Activated CD4-positive, alpha-beta T cell treated with anti-CD3 and anti-CD28 coated beads, Interleukin-2, amount 10 ng/mL, durations not matched to agents 24 days and 14 days (primary cell): ENCODE measurements at regions not wholly inside any gene's neighbourhood (a gene's known extent, or its start where the extent isn't known, plus 50 kb on each side); places are given as distances from the start of the nearest gene placed in this dataset.

Experiments used
- DNase-seq: peaks from one replicate; pipeline ENCODE4 v3.0.0; 2022
- H3K27ac Mint-ChIP-seq: one replicate; pipeline ENCODE4 v1.8.0; 2022; ENCODE audit warnings: mild to moderate bottlenecking, mixed read lengths
- H3K27me3 Mint-ChIP-seq: one replicate; pipeline ENCODE4 v1.8.0; 2022; ENCODE audit warnings: mixed read lengths
- H3K36me3 Mint-ChIP-seq: one replicate; pipeline ENCODE4 v1.8.0; 2022; ENCODE audit warnings: low read depth, mild to moderate bottlenecking, mixed read lengths
- H3K4me1 Mint-ChIP-seq: one replicate; pipeline ENCODE4 v1.8.0; 2021; ENCODE audit warnings: mixed read lengths
- H3K4me3 Mint-ChIP-seq: one replicate; pipeline ENCODE4 v1.8.0; 2022; ENCODE audit warnings: mild to moderate bottlenecking, moderate library complexity, mixed read lengths
- H3K9me3 Mint-ChIP-seq: one replicate; pipeline ENCODE4 v1.8.0; 2021; ENCODE audit warnings: mixed read lengths
- intact Hi-C: fragments of 100-400 bp; cut with micrococcal nuclease; formaldehyde crosslinking; loops from one replicate; pipeline ENCODE4 v1.15.1; 2023

DNA sequence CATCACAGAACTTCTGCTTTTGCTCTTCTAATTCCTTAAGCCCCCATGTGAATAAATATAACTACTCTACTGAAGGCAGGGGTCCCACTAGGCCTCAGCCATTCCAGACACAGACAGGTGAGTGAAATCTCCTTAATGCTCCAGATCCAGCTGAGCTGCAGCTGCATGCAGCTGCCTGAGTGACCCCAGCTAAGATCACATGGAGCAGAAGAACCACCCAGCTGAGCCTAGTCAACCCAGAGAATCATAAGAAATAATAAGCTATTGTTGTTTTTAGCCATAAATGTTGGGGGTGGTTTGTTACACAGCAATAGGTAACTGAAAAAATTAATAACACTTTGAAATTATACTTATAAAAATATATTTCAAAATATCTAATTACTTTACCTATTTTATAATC is 220.3 kb downstream of the SIPA1L2 start:
- intact Hi-C loops = no loop called here
- no peaks in the 10 kb centered on the region for H3K4me1 Mint-ChIP-seq
- no peak overlapping the region for H3K4me3 Mint-ChIP-seq
- H3K27me3 Mint-ChIP-seq = peaks cover 1% of the 10 kb centered on the region
- no peak overlapping the region for H3K27ac Mint-ChIP-seq
- H3K36me3 Mint-ChIP-seq = no peaks in the 10 kb centered on the region
- peaks cover 4% of the 10 kb centered on the region for H3K9me3 Mint-ChIP-seq
- DNase-seq = no peak

DNA sequence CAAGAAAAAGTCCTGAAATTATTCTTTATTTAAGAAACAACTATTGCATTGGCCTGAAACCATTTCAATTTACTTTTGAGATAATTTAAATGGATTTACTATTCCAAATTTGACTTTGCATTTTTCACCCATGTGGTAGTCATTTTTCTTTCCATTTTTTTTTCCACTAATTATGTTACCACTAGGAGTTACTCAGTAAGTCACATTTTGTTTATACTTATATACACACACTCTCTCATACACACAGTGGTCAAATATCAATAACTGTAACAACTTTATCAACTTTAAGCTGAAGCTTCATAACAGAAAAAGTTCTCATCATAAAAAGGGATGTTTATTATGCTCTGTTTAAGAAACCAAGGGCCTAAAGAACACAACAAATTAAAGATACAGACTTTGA is 222.8 kb downstream of the SIPA1L2 start:
- intact Hi-C loops = no loop called here

DNA sequence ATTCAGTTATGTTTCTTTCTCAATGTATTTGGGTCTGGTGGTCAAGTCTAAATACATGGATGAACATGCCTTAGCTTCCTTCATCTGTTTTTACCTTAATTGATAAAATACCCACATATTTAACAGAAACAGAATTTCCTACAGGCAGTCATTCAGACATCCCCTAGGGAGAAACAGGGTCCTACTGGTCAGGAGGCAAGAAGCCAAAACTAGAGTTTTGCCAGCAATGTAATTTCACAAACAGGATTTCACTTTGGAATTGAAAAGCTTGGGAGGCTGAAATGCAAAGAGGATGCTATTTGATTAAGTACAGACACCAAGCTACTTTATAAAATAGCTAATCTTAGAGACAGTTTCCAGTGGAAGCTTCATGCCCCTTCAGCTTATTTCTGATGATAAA is 224.2 kb downstream of the SIPA1L2 start:
- intact Hi-C loops = no loop called here
- H3K27ac Mint-ChIP-seq = no peak overlapping the region
- peaks cover 4% of the 10 kb centered on the region for H3K9me3 Mint-ChIP-seq
- H3K36me3 Mint-ChIP-seq = no peaks in the 10 kb centered on the region
- H3K4me3 Mint-ChIP-seq = no peak overlapping the region
- no peaks in the 10 kb centered on the region for H3K4me1 Mint-ChIP-seq
- DNase-seq = no peak
- H3K27me3 Mint-ChIP-seq = no peaks in the 10 kb centered on the region

More for the DNA sequence above, 222.8 kb downstream of the SIPA1L2 start:
- H3K4me1 Mint-ChIP-seq = no peaks in the 10 kb centered on the region
- DNase-seq = no peak
- no peak overlapping the region for H3K27ac Mint-ChIP-seq
- no peak overlapping the region for H3K4me3 Mint-ChIP-seq
- peaks cover 1% of the 10 kb centered on the region for H3K27me3 Mint-ChIP-seq
- peaks cover 4% of the 10 kb centered on the region for H3K9me3 Mint-ChIP-seq
- H3K36me3 Mint-ChIP-seq = no peaks in the 10 kb centered on the region

DNA sequence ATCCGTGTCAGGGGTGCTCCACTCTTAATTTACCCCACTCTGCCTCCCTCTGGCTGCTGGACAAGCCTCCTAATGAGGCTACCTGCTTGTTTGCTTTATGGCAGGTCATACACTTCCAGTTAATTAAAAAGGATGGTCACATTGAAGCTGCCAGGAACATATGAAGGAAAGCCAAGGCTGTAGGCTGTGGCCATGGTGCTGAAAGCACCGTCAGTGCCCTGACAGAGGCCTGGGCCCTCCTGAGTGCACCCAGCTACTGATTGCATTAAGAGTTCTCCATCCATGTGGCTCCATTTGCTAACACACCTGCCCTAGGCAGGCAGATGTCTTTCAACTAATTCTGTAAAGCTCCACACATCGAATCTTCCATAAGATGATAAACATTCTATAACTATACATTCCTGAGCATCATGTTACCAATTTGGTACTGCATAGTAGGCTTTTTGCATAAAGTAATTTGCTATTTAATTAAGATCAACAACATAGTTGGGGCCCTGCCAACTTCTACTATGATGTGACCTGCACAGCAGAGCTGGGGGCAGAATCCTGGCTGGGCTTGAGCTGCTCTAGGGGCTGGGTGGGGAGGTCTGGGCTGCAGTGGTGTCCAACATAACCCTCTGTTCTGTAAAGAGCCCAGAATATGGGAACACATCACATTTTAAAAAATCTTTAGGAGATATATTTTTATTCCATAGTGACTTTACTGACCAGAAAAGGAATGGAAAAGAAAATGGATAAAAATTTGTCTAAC is 224.8 kb downstream of the SIPA1L2 start:
- H3K27me3 Mint-ChIP-seq = no peaks in the 10 kb centered on the region
- intact Hi-C loops = no loop called here
- H3K4me1 Mint-ChIP-seq = no peaks in the 10 kb centered on the region
- peaks cover 4% of the 10 kb centered on the region for H3K9me3 Mint-ChIP-seq
- H3K36me3 Mint-ChIP-seq = no peaks in the 10 kb centered on the region
- H3K27ac Mint-ChIP-seq = no peak overlapping the region
- no peak for DNase-seq
- no peak overlapping the region for H3K4me3 Mint-ChIP-seq

DNA sequence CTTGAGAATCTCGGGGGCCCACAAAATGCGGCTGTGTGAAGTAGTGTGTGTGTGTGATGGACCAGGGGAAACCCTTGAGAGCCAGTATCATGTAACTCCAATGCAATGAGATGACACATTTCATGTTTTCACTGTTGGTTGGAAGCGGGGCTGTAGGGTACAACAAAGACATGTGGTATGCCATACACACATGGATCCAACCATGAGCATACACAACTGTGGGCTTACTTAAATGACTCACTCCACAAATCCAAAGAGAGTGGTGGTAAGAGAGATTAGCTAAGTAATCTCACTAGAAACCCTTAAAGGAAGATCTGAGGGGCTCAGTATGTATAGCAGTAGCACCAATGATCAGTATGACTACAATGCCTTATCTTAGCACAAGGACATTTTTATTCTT is 225.7 kb downstream of the SIPA1L2 start:
- no peak for DNase-seq
- Mint-ChIP-seq H3K9me3 (peaks cover 4% of the 10 kb centered on the region), H3K36me3 (no peaks in the 10 kb centered on the region), H3K27ac (no peak overlapping the region), H3K4me3 (no peak overlapping the region), H3K27me3 (no peaks in the 10 kb centered on the region), H3K4me1 (no peaks in the 10 kb centered on the region)
- intact Hi-C loops = no loop called here

DNA sequence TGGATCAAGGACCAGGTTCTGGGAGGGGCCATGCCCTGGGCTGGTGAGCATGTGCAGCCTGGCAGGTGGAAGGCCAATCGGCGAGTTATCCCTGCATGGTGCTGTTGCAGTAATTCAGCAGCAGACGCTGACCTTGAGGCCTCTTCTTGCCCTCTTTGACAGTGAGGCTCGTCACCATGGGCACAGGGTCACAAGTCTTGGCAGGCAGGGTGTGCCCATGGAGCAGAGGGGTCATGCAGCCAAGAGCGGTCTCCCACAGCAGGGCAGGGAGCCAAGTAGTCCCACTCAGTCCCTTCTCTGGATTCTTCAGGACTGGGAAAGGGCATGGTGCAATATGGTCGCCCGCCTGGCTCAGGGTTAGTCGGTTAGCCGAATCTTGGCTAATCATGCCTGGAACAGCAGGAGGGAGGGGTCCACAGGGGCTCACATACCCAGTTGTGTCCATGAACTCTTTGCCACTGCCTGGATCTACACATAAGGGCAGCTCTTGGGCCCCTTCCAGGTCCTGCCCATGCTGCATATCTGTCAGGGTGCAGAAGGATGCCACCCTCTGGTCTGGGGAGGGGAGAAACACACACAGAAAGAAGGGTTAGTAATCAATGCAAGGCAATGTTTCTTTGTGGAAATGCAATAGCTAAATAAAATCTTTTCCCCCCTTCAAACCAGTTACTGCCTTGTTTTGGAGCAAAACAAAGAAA is 226.8 kb downstream of the SIPA1L2 start:
- Mint-ChIP-seq H3K27ac (no peak overlapping the region), H3K27me3 (no peaks in the 10 kb centered on the region), H3K4me1 (no peaks in the 10 kb centered on the region), H3K36me3 (no peaks in the 10 kb centered on the region), H3K9me3 (peaks cover 4% of the 10 kb centered on the region), H3K4me3 (no peak overlapping the region)
- intact Hi-C loops = no loop called here
- no peak for DNase-seq

DNA sequence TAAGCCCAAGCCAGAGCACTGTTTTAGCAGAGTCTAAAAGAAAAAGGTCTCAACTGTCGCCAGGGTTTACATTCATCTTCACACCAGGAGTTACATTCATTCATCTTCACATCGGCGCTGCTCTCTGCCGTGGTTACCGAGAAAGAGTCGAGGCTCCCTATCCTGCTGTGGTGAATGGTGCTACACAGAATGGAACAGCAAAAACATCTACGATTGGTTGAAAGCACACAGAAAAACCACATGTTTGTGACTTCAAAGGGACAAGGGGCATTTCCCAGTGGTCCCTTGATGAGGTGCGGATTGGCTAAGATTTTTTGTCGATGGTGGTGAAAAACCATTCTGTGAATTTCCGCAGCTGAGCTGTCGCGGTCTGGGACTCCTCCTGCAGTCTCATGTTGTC is 231.1 kb downstream of the SIPA1L2 start:
- Mint-ChIP-seq H3K4me1 (no peaks in the 10 kb centered on the region), H3K27me3 (peaks cover 1% of the 10 kb centered on the region), H3K36me3 (no peaks in the 10 kb centered on the region), H3K9me3 (no peaks in the 10 kb centered on the region), H3K4me3 (no peak overlapping the region), H3K27ac (no peak overlapping the region)
- DNase-seq = no peak
- intact Hi-C loops = no loop called here

DNA sequence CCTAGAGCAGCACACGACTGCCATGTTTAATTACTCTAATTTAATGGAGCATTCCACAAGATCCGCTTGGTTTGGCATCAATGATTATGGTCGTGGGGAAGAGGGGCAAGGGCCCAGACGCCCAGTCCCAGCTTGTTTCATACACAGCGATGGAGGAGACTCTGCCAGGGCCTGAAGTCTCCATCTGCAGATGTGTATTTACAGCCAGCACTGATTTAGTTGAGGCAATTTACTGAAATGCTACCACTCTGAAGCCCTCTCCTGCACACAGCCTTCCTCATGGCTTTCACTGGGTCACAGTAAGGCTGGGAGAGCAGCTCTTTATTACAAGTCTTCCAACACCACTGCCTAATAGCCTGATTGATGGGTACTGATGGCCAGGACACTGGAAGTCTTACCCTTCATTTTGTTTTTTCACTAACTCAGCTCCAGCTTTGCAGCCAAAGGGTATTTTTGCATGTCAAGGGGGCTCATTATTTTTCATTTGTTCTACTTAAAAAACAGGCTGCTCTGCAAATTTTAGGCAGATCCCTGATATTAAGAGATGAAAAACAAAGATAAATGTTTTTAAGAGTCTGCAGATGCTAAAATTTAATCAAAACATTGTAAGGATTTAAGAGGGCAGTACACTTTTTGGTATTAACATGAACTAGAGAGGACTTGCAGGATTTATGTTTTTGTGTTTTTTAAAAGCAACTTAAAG is 236.3 kb downstream of the SIPA1L2 start:
- H3K4me1 Mint-ChIP-seq = no peaks in the 10 kb centered on the region
- no peaks in the 10 kb centered on the region for H3K9me3 Mint-ChIP-seq
- DNase-seq = no peak
- intact Hi-C loops = no loop called here
- no peaks in the 10 kb centered on the region for H3K36me3 Mint-ChIP-seq
- peaks cover 6% of the 10 kb centered on the region for H3K27me3 Mint-ChIP-seq
- H3K4me3 Mint-ChIP-seq = no peak overlapping the region
- no peak overlapping the region for H3K27ac Mint-ChIP-seq

DNA sequence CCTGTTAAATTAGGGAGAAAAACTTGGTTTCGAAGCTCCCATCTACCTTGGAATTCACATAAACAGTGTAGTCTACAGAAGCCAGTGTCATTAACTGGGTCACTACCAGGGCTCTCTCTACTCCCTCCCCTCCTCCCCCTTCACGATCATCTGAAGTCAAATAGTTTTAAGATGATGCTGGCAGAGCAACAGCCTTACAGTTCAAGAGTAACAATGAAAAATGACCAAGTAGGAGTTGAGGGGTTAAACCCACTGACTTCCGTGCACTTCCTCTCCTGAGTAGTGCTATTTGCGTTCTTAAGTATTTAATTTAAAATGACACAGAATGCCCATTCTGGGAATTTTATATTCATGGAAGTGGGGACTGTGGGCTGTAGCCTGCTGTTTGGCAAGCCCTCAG is 236.9 kb downstream of the SIPA1L2 start:
- H3K4me1 Mint-ChIP-seq = no peaks in the 10 kb centered on the region
- no peak overlapping the region for H3K27ac Mint-ChIP-seq
- no peaks in the 10 kb centered on the region for H3K9me3 Mint-ChIP-seq
- H3K36me3 Mint-ChIP-seq = no peaks in the 10 kb centered on the region
- H3K27me3 Mint-ChIP-seq = peaks cover 6% of the 10 kb centered on the region
- intact Hi-C loops = no loop called here
- no peak for DNase-seq
- H3K4me3 Mint-ChIP-seq = no peak overlapping the region

DNA sequence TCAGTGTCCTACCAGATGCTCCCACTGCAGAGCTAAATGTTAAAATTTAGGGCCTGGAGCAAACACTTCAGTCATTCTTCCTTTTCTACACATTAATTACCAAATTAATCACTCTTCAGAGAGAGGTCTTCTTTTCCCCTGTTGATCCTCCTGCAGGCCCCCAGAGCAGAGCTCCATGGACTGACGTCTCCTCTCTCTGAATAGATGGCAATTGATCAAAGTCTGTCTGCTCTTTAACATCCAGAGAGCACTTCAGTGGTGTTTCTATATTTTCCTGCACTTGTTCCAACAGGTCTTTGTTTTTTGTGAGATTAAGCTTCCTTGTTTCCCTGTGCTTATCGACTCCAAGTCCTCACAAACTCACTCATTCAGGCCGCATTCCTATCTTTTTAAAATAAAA is 239.3 kb downstream of the SIPA1L2 start:
- no peak overlapping the region for H3K4me3 Mint-ChIP-seq
- H3K27ac Mint-ChIP-seq = no peak overlapping the region
- H3K36me3 Mint-ChIP-seq = no peaks in the 10 kb centered on the region
- intact Hi-C loops = no loop called here
- no peak for DNase-seq
- H3K9me3 Mint-ChIP-seq = no peaks in the 10 kb centered on the region
- H3K27me3 Mint-ChIP-seq = peaks cover 6% of the 10 kb centered on the region
- H3K4me1 Mint-ChIP-seq = no peaks in the 10 kb centered on the region

DNA sequence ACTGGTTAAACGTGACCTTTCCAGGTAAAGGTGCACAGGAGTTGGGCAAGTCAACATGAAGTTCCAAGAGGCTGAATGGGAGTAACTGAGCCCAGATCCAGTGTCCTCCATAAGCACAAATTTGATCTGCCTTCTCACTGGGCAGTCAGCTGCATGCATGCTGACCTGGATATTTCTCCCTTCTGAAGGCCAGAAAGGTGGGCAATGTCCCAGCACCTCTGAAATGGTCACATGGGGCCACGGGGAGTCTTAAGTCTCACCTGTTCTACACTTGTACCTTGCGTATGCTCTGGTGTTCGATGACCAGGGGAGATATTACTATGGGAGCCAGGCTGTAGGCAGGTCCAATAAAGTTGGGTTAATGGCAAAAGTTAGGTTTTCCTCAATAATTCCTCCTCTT is 240.2 kb downstream of the SIPA1L2 start:
- H3K9me3 Mint-ChIP-seq = no peaks in the 10 kb centered on the region
- no peak for DNase-seq
- H3K27me3 Mint-ChIP-seq = peaks cover 6% of the 10 kb centered on the region
- intact Hi-C loops = no loop called here
- no peaks in the 10 kb centered on the region for H3K4me1 Mint-ChIP-seq
- H3K36me3 Mint-ChIP-seq = no peaks in the 10 kb centered on the region
- no peak overlapping the region for H3K27ac Mint-ChIP-seq
- no peak overlapping the region for H3K4me3 Mint-ChIP-seq

DNA sequence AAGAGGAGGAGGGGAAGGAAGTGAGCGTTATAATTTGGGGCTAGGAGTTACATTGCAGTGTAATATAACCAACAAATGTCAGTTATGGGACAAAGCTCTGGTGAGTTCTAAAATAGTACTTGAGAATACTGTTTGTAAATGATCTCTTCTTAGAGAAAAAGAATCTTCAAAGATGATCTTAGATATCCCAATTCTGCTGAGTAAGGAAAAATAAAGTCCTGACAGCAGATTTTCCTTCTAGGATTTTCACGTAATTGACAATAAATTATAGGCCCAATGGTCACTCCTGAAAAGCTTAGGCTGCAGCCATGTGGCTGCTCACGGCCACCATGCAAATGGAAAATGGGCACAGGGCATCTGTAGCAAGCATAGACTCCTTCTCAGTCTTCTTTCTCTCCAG is 241.6 kb downstream of the SIPA1L2 start:
- no peaks in the 10 kb centered on the region for H3K4me1 Mint-ChIP-seq
- no peaks in the 10 kb centered on the region for H3K36me3 Mint-ChIP-seq
- no peak overlapping the region for H3K4me3 Mint-ChIP-seq
- intact Hi-C loops = no loop called here
- H3K27me3 Mint-ChIP-seq = peaks cover 2% of the 10 kb centered on the region
- no peaks in the 10 kb centered on the region for H3K9me3 Mint-ChIP-seq
- DNase-seq = no peak
- no peak overlapping the region for H3K27ac Mint-ChIP-seq

DNA sequence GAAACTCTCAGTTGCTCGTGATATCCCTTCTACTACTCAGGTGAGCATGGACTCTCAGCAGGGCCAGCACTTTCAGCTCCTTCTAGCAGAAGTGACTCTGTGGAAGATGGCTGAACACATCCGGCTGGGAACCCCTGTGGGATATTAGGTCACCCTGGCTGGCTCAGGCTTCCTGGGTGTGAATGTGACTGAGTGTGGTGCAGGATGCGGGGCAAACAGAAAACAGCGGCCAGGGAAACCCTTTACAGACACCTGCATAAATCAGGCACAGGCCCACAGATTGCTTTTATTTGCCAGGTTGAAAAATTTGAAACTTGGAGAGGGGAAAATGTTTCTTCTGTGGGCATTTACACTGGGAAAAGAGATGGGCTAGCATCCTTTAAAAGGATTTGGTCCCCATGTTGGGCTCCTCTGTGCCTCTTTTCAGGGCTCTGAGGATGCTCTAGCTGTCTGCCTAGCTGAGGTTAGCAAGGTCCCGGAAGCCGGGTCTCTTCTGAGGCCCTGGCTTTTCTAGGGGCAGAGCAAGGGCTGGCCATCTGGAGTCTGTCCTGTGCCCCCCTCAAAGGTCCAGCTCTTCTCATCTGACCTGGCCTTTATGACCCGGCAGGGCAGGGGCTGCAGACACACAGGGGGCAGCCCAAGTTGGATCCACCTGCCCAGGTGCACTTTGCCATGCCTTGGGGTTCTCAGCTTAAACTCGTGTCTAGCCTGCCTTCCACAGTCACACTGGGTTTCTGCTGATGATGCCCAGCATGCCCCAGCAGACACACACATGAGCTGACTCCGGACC is 243.0 kb downstream of the SIPA1L2 start:
- H3K4me3 Mint-ChIP-seq = no peak overlapping the region
- no peaks in the 10 kb centered on the region for H3K9me3 Mint-ChIP-seq
- no peak for DNase-seq
- H3K27me3 Mint-ChIP-seq = no peaks in the 10 kb centered on the region
- H3K27ac Mint-ChIP-seq = no peak overlapping the region
- H3K4me1 Mint-ChIP-seq = no peaks in the 10 kb centered on the region
- H3K36me3 Mint-ChIP-seq = no peaks in the 10 kb centered on the region
- intact Hi-C loops = no loop called here

DNA sequence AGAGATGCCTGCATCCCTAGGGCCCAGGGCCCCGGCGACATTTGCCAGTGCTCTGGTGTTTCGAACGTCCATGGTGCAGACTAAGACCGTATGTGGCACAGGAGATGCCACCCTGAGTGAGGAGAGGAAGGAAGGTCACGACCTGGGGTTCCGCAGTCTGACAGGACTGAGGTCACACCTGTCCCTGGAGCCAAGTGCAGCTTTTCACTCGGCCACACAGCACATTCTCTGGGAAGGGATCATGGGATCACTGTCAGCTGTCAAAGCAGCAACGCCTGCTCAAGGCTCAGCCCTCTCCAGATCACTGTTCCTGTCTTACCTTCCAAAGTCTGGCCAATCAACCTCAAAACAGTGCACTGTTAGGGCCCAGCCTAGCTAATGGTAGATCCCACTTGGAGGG is 243.6 kb downstream of the SIPA1L2 start:
- Mint-ChIP-seq H3K4me3 (no peak overlapping the region), H3K27me3 (no peaks in the 10 kb centered on the region), H3K27ac (no peak overlapping the region), H3K9me3 (no peaks in the 10 kb centered on the region), H3K4me1 (no peaks in the 10 kb centered on the region), H3K36me3 (no peaks in the 10 kb centered on the region)
- intact Hi-C loops = no loop called here
- DNase-seq = no peak
